Muscle layer of colon (tissue), 2 donors: ENCODE measurements at regions not wholly inside any gene's neighbourhood (a gene's known extent, or its start where the extent isn't known, plus 50 kb on each side); places are given as distances from the start of the nearest gene placed in this dataset.

Experiments used
- H3K27ac ChIP-seq: one replicate; pipeline ENCODE4 v1.7.0; 2013; ENCODE audit warnings: low read depth, mild to moderate bottlenecking, low read length, moderate library complexity
- H3K27me3 ChIP-seq, 2 donors: one replicate each; pipeline ENCODE4 v1.7.0; 2013; ENCODE audit warnings: low read length in 2 of 2, mild to moderate bottlenecking in 2 of 2; ENCODE audit not compliant: insufficient read depth in 2 of 2, control insufficient read depth in 1 of 2
- H3K36me3 ChIP-seq: one replicate; pipeline ENCODE4 v1.7.0; 2013; ENCODE audit warnings: mild to moderate bottlenecking, low read length; ENCODE audit not compliant: insufficient read depth
- H3K4me1 ChIP-seq: one replicate; pipeline ENCODE4 v1.7.0; 2013; ENCODE audit warnings: mild to moderate bottlenecking, low read length; ENCODE audit not compliant: insufficient read depth
- H3K4me3 ChIP-seq, 2 donors: one replicate each; pipeline ENCODE4 v1.7.0; 2013; ENCODE audit warnings: low read length in 2 of 2, low read depth in 1 of 2, mild to moderate bottlenecking in 1 of 2, moderate library complexity in 1 of 2
- H3K9ac ChIP-seq: one replicate; pipeline ENCODE4 v1.7.0; 2013; ENCODE audit warnings: low read length
- H3K9me3 ChIP-seq: one replicate; pipeline ENCODE4 v1.7.0; 2013; ENCODE audit warnings: mild to moderate bottlenecking, low read length
- donor health status: abdominal sarcoma.
- donor health status: Adenocarcinoma of cecum.

GRCh38 chr2:176599796-176600485, 330.7 kb downstream of the MTX2 start:
- Histone ChIP-seq H3K4me3 (no peak overlapping the region), H3K4me1 (no peaks in the 10 kb centered on the region), H3K27ac (no peak overlapping the region), H3K27me3 (no peaks in the 10 kb centered on the region), H3K9ac (no peak overlapping the region), H3K36me3 (no peaks in the 10 kb centered on the region), H3K9me3 (no peaks in the 10 kb centered on the region)

GRCh38 chr2:176601066-176601465, 331.8 kb downstream of the MTX2 start:
- Histone ChIP-seq H3K9me3 (no peaks in the 10 kb centered on the region), H3K4me1 (no peaks in the 10 kb centered on the region), H3K36me3 (no peaks in the 10 kb centered on the region), H3K4me3 (no peak overlapping the region), H3K27ac (no peak overlapping the region), H3K27me3 (no peaks in the 10 kb centered on the region), H3K9ac (no peak overlapping the region)

GRCh38 chr2:176612036-176612435, 342.8 kb downstream of the MTX2 start:
- H3K9ac ChIP-seq, result no peak overlapping the region
- H3K4me3 ChIP-seq, result no peak overlapping the region
- H3K36me3 ChIP-seq, result no peaks in the 10 kb centered on the region
- no peak overlapping the region for H3K27ac ChIP-seq
- peaks cover 36% of the 10 kb centered on the region for H3K4me1 ChIP-seq
- no peaks in the 10 kb centered on the region for H3K9me3 ChIP-seq
- no peaks in the 10 kb centered on the region for H3K27me3 ChIP-seq

GRCh38 chr2:176612736-176613135, 343.5 kb downstream of the MTX2 start:
- Histone ChIP-seq H3K27ac (peak overlapping the region; percentile 27), H3K36me3 (no peaks in the 10 kb centered on the region), H3K27me3 (no peaks in the 10 kb centered on the region), H3K4me1 (peaks cover 36% of the 10 kb centered on the region), H3K9me3 (no peaks in the 10 kb centered on the region), H3K4me3 (peak overlapping the region in 1 of 2 donors; percentile 21), H3K9ac (no peak overlapping the region)

GRCh38 chr2:176613323-176613987, 344.2 kb downstream of the MTX2 start:
- Histone ChIP-seq H3K27me3 (no peaks in the 10 kb centered on the region), H3K27ac (peak overlapping the region; percentile 67), H3K9me3 (no peaks in the 10 kb centered on the region)

GRCh38 chr2:176614049-176614448, 344.8 kb downstream of the MTX2 start:
- Histone ChIP-seq H3K36me3 (no peaks in the 10 kb centered on the region), H3K4me3 (peak overlapping the region in 1 of 2 donors; percentile 13), H3K27me3 (no peaks in the 10 kb centered on the region), H3K27ac (peak overlapping the region; percentile 67), H3K4me1 (peaks cover 36% of the 10 kb centered on the region), H3K9ac (no peak overlapping the region), H3K9me3 (no peaks in the 10 kb centered on the region)

More at GRCh38 chr2:176613323-176613987, 344.2 kb downstream of the MTX2 start:
- Histone ChIP-seq H3K4me3 (no peak overlapping the region), H3K36me3 (no peaks in the 10 kb centered on the region), H3K9ac (no peak overlapping the region), H3K4me1 (peaks cover 36% of the 10 kb centered on the region)

- Histone ChIP-seq H3K4me3 (peak overlapping the region in 1 of 2 donors; percentile 13), H3K4me1 (peaks cover 39% of the 10 kb centered on the region), H3K9me3 (no peaks in the 10 kb centered on the region), H3K27ac (peak overlapping the region; percentile 67), H3K27me3 (no peaks in the 10 kb centered on the region), H3K36me3 (no peaks in the 10 kb centered on the region), H3K9ac (no peak overlapping the region)
Observed at GRCh38 chr2:176614930-176615329, 345.7 kb downstream of the MTX2 start.

GRCh38 chr2:176619504-176619903, 350.3 kb downstream of the MTX2 start:
- no peak overlapping the region for H3K9ac ChIP-seq
- peaks cover 19% of the 10 kb centered on the region for H3K4me1 ChIP-seq
- no peaks in the 10 kb centered on the region for H3K9me3 ChIP-seq
- no peak overlapping the region for H3K4me3 ChIP-seq
- no peaks in the 10 kb centered on the region for H3K36me3 ChIP-seq
- no peaks in the 10 kb centered on the region for H3K27me3 ChIP-seq
- H3K27ac ChIP-seq, result no peak overlapping the region

GRCh38 chr2:176621350-176621749, 352.1 kb downstream of the MTX2 start:
- H3K36me3 ChIP-seq, result no peaks in the 10 kb centered on the region
- no peaks in the 10 kb centered on the region for H3K27me3 ChIP-seq
- no peak overlapping the region for H3K4me3 ChIP-seq
- no peaks in the 10 kb centered on the region for H3K9me3 ChIP-seq
- H3K9ac ChIP-seq, result no peak overlapping the region
- H3K27ac ChIP-seq, result no peak overlapping the region
- H3K4me1 ChIP-seq, result peaks cover 7% of the 10 kb centered on the region

GRCh38 chr2:176622792-176623191, 353.6 kb downstream of the MTX2 start:
- Histone ChIP-seq H3K27me3 (no peaks in the 10 kb centered on the region), H3K9ac (no peak overlapping the region), H3K36me3 (no peaks in the 10 kb centered on the region), H3K4me3 (no peak overlapping the region), H3K4me1 (peaks cover 12% of the 10 kb centered on the region), H3K9me3 (no peaks in the 10 kb centered on the region), H3K27ac (no peak overlapping the region)

GRCh38 chr2:176626796-176627195, 357.6 kb downstream of the MTX2 start:
- Histone ChIP-seq H3K9ac (no peak overlapping the region), H3K4me1 (peaks cover 6% of the 10 kb centered on the region), H3K9me3 (no peaks in the 10 kb centered on the region), H3K27ac (no peak overlapping the region), H3K27me3 (no peaks in the 10 kb centered on the region), H3K4me3 (no peak overlapping the region), H3K36me3 (no peaks in the 10 kb centered on the region)

- no peak overlapping the region for H3K4me3 ChIP-seq
- H3K36me3 ChIP-seq, result no peaks in the 10 kb centered on the region
- H3K27ac ChIP-seq, result no peak overlapping the region
- peaks cover 6% of the 10 kb centered on the region for H3K4me1 ChIP-seq
- no peaks in the 10 kb centered on the region for H3K9me3 ChIP-seq
- H3K27me3 ChIP-seq, result no peaks in the 10 kb centered on the region
- no peak overlapping the region for H3K9ac ChIP-seq
Observed at GRCh38 chr2:176628438-176628837, 359.2 kb downstream of the MTX2 start.
